Testis (tissue), 2 donors: ENCODE measurements at regions not wholly inside any gene's neighbourhood (a gene's known extent, or its start where the extent isn't known, plus 50 kb on each side); places are given as distances from the start of the nearest gene placed in this dataset.

Experiments used
- POLR2A ChIP-seq: fragments of 450-650 bp; IDR thresholded peaks from one replicate; pipeline ENCODE4 v1.6.1; 2017; ENCODE audit warnings: antibody characterized with exemption, mild to moderate bottlenecking, moderate library complexity
- TF ChIP-seq, protein P1 (sequence below), 3 experiments: fragments of 450-650 bp in 2 of 3; fragments of 200-600 bp in 1 of 3; sonication (generic) in 1 of 3; IDR thresholded peaks; one replicate each; pipeline ENCODE4 v1.5.1; 2016 to 2019; ENCODE audit warnings: antibody characterized with exemption in 3 of 3, mild to moderate bottlenecking in 2 of 3, moderate library complexity in 1 of 3

DNA sequence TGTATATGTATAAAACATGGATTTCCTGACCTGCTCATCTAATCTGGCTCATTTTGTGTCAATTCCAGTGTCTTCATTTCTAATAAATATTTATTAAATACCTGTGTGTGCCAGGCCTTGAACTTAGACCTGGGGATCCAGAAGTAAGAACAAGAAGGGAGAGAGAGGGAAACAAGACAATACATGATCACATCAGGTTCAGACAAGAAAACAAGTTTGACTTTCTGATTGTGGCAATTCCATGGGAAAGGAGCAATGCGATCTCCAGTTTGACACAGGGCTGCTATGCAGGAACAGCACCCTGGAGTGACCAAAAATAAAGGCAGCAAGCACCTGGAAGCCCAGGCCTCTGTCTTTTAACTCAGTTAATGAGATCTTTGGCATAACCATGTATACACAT is 198.1 kb upstream of the ACTBL2 start:
- TF ChIP-seq, protein P1, sequence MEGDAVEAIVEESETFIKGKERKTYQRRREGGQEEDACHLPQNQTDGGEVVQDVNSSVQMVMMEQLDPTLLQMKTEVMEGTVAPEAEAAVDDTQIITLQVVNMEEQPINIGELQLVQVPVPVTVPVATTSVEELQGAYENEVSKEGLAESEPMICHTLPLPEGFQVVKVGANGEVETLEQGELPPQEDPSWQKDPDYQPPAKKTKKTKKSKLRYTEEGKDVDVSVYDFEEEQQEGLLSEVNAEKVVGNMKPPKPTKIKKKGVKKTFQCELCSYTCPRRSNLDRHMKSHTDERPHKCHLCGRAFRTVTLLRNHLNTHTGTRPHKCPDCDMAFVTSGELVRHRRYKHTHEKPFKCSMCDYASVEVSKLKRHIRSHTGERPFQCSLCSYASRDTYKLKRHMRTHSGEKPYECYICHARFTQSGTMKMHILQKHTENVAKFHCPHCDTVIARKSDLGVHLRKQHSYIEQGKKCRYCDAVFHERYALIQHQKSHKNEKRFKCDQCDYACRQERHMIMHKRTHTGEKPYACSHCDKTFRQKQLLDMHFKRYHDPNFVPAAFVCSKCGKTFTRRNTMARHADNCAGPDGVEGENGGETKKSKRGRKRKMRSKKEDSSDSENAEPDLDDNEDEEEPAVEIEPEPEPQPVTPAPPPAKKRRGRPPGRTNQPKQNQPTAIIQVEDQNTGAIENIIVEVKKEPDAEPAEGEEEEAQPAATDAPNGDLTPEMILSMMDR (IDR thresholded peaks at IDR 0.05): no peak
- TF ChIP-seq POLR2A: no peak
